Naive thymus-derived CD4-positive, alpha-beta T cell (primary cell): ENCODE measurements at regions not wholly inside any gene's neighbourhood (a gene's known extent, or its start where the extent isn't known, plus 50 kb on each side); places are given as distances from the start of the nearest gene placed in this dataset.
"Not testable (repeated sequence)": the region's sequence is repeated elsewhere in the genome, so short reads cannot be mapped to it uniquely, and the experiment has no call there.

Experiments used
- ATAC-seq: fragments of 150-1000 bp; cut with Tn5 transposase; 2 replicates; pipeline ENCODE4 v1.10.0; 2021; ENCODE audit warnings: mild to moderate bottlenecking, moderate library complexity
- CTCF ChIA-PET: fragments of 350-600 bp; sonication (Branson Sonifier 250); formaldehyde crosslinking; loops from one replicate; lab custom pipeline; 2021; ENCODE audit warnings: antibody characterized with exemption; lab: Charles Lee
- POLR2A ChIA-PET: fragments of 350-600 bp; sonication (Branson Sonifier 250); formaldehyde crosslinking; loops from one replicate; lab custom pipeline; 2021; ENCODE audit warnings: antibody characterized with exemption, inconsistent platforms; lab: Charles Lee
- DNase-seq, 9 donors: peaks; one replicate each; pipeline versions ENCODE4 v3.0.0 to v3.0.0-alpha.2; 2020 to 2022; ENCODE audit warnings: mixed read lengths in 1 of 9
- H3K27ac ChIP-seq: one replicate; pipeline ENCODE4 v1.7.0; 2013; ENCODE audit warnings: mild to moderate bottlenecking, low read depth, low read length, moderate library complexity
- H3K27me3 ChIP-seq, 2 donors: one replicate each; pipeline ENCODE4 v1.7.0; 2013; ENCODE audit warnings: low read length in 2 of 2, mild to moderate bottlenecking in 2 of 2, moderate library complexity in 2 of 2; ENCODE audit not compliant: control insufficient read depth in 2 of 2, insufficient read depth in 2 of 2
- H3K36me3 ChIP-seq, 3 experiments: 1 replicate in 2 of 3; 2 replicates in 1 of 3; pipeline ENCODE4 v1.7.0; 2013; ENCODE audit warnings: low read length in 3 of 3, mild to moderate bottlenecking in 3 of 3, moderate library complexity in 1 of 3; ENCODE audit not compliant: insufficient read depth in 3 of 3, control insufficient read depth in 2 of 3
- H3K4me1 ChIP-seq, 2 donors: one replicate each; pipeline ENCODE4 v1.7.0; 2013; ENCODE audit warnings: low read length in 2 of 2, mild to moderate bottlenecking in 2 of 2, moderate library complexity in 1 of 2; ENCODE audit not compliant: control insufficient read depth in 2 of 2, insufficient read depth in 2 of 2
- H3K4me3 ChIP-seq: 2 replicates; pipeline ENCODE4 v1.7.0; 2013; ENCODE audit warnings: mild to moderate bottlenecking, low read length
- H3K9me3 ChIP-seq, 3 experiments: 1 replicate in 2 of 3; 2 replicates in 1 of 3; pipeline ENCODE4 v1.7.0; 2013; ENCODE audit warnings: low read length in 3 of 3; ENCODE audit not compliant: control insufficient read depth in 2 of 3
- H3K27ac Mint-ChIP-seq, 9 donors: one replicate each; pipeline ENCODE4 v1.8.0; 2020 to 2022; ENCODE audit warnings: mixed read lengths in 9 of 9, mild to moderate bottlenecking in 8 of 9, moderate library complexity in 5 of 9, inconsistent platforms in 2 of 9
- H3K27me3 Mint-ChIP-seq, 5 donors: one replicate each; pipeline ENCODE4 v1.8.0; 2021 to 2022; ENCODE audit warnings: mixed read lengths in 5 of 5, mild to moderate bottlenecking in 1 of 5
- H3K36me3 Mint-ChIP-seq, 5 donors: one replicate each; pipeline ENCODE4 v1.8.0; 2020 to 2022; ENCODE audit warnings: mixed read lengths in 5 of 5, mild to moderate bottlenecking in 3 of 5, inconsistent platforms in 1 of 5
- H3K4me1 Mint-ChIP-seq, 7 donors: one replicate each; pipeline ENCODE4 v1.8.0; 2020 to 2022; ENCODE audit warnings: mixed read lengths in 7 of 7, mild to moderate bottlenecking in 3 of 7, inconsistent platforms in 1 of 7
- H3K4me3 Mint-ChIP-seq, 10 donors: one replicate each; pipeline ENCODE4 v1.8.0; 2020 to 2022; ENCODE audit warnings: mild to moderate bottlenecking in 10 of 10, mixed read lengths in 10 of 10, moderate library complexity in 6 of 10, inconsistent platforms in 2 of 10
- H3K9me3 Mint-ChIP-seq, 11 donors: one replicate each; pipeline ENCODE4 v1.8.0; 2020 to 2022; ENCODE audit warnings: mixed read lengths in 11 of 11, mild to moderate bottlenecking in 4 of 11, inconsistent platforms in 1 of 11, moderate library complexity in 1 of 11
- intact Hi-C, 2 donors: fragments of 100-400 bp; cut with micrococcal nuclease; formaldehyde crosslinking; loops; one replicate each; pipeline ENCODE4 v1.15.1; 2023

DNA sequence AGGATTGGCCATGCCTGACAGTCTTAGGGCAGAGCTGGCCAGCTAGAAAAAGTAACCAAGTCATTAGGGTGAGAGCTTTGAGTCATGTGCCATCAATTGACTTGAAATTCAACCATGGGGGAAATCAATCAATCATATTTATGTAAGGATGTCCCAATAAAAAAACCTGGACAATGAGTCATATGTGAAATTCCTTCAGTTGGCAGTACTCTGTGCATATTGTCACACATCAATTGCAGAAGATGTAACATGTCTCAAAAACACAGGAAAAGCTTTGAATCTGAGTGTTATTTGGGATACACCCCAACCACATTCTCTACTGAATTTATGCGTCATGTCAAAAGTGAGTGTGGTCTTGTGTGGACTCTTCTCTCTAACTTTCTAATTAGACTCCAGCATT lies 1004.1 kb upstream of the NRXN1 start:
- Mint-ChIP-seq H3K4me3 (no peak overlapping the region), H3K27ac (no peak overlapping the region), H3K4me1 (peaks cover 0 to 1% (median 0%) of the 10 kb centered on the region in 7 donors), H3K36me3 (no peaks in the 10 kb centered on the region), H3K27me3 (no peaks in the 10 kb centered on the region), H3K9me3 (peaks cover 0 to 11% (median 5%) of the 10 kb centered on the region in 11 donors)
- H3K4me1 ChIP-seq, result no peaks in the 10 kb centered on the region
- H3K27me3 ChIP-seq, result no peaks in the 10 kb centered on the region
- ChIA-PET POLR2A (no interaction called here), CTCF (no interaction called here)
- no peak for DNase-seq
- H3K4me3 ChIP-seq, result no peak overlapping the region
- no peaks in the 10 kb centered on the region for H3K36me3 ChIP-seq
- H3K9me3 ChIP-seq, result no peaks in the 10 kb centered on the region
- H3K27ac ChIP-seq, result no peak overlapping the region
- no peak for ATAC-seq
- intact Hi-C loops, result no loop called here

DNA sequence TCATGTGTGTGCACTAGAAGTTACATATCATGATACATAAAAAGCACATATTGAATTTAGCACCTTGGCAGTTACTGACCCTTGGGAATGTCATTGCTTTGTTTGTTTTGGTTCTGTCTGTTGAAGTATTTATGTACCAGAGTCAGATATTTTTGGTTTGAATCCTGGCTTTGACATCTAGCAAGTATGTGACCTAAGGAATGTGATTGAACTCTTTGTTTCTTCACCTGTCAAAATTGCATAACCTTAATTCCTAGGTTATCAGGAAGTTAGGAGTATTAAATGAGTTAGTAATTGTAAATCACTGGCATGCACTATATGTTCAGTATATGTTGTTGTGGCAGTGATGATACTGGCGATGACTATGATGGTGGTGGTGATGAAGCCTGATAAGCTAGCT lies 1003.5 kb upstream of the NRXN1 start:
- DNase-seq, result no peak

DNA sequence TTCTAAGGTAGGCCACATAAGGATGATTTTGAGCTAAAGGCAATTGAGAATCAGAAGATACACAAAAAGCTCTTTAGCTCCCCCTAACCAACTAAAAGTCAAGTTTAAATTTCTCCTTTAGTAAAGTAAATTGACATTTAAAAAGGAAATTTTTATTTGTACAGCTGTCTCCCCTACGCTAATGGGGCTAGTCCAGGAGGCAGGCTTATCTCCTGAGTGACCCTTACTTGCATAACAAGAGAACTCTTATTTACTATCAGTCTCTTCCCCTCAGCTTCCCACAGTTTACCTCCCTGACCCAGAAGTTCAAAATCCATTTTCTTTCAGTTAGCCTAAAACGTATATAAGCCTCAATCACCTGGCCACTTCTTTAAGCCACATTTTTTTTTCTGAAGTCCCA lies 1002.8 kb upstream of the NRXN1 start:
- H3K27ac Mint-ChIP-seq, result no peak overlapping the region
- H3K4me1 ChIP-seq, result no peaks in the 10 kb centered on the region
- H3K4me3 Mint-ChIP-seq, result no peak overlapping the region
- H3K36me3 Mint-ChIP-seq, result no peaks in the 10 kb centered on the region
- ChIA-PET CTCF (no interaction called here), POLR2A (no interaction called here)
- intact Hi-C loops, result no loop called here
- H3K9me3 Mint-ChIP-seq, result peaks cover 0 to 13% (median 7%) of the 10 kb centered on the region in 11 donors
- no peaks in the 10 kb centered on the region for H3K36me3 ChIP-seq
- H3K27me3 Mint-ChIP-seq, result no peaks in the 10 kb centered on the region
- ATAC-seq, result no peak
- peaks cover 0 to 1% (median 0%) of the 10 kb centered on the region in 7 donors for H3K4me1 Mint-ChIP-seq
- no peak for DNase-seq
- no peak overlapping the region for H3K4me3 ChIP-seq
- H3K27ac ChIP-seq, result no peak overlapping the region
- H3K9me3 ChIP-seq, result no peaks in the 10 kb centered on the region
- H3K27me3 ChIP-seq, result no peaks in the 10 kb centered on the region

More for the DNA sequence above, 1003.5 kb upstream of the NRXN1 start:
- ATAC-seq, result no peak
- no peak overlapping the region for H3K27ac Mint-ChIP-seq
- H3K27me3 Mint-ChIP-seq, result no peaks in the 10 kb centered on the region
- Histone ChIP-seq H3K4me1 (no peaks in the 10 kb centered on the region), H3K36me3 (no peaks in the 10 kb centered on the region), H3K9me3 (no peaks in the 10 kb centered on the region), H3K27ac (no peak overlapping the region), H3K4me3 (no peak overlapping the region), H3K27me3 (no peaks in the 10 kb centered on the region)
- no peaks in the 10 kb centered on the region for H3K36me3 Mint-ChIP-seq
- ChIA-PET POLR2A (no interaction called here), CTCF (no interaction called here)
- H3K4me1 Mint-ChIP-seq, result peaks cover 0 to 1% (median 0%) of the 10 kb centered on the region in 7 donors
- H3K9me3 Mint-ChIP-seq, result peaks cover 0 to 12% (median 5%) of the 10 kb centered on the region in 11 donors
- no peak overlapping the region for H3K4me3 Mint-ChIP-seq
- intact Hi-C loops, result no loop called here

DNA sequence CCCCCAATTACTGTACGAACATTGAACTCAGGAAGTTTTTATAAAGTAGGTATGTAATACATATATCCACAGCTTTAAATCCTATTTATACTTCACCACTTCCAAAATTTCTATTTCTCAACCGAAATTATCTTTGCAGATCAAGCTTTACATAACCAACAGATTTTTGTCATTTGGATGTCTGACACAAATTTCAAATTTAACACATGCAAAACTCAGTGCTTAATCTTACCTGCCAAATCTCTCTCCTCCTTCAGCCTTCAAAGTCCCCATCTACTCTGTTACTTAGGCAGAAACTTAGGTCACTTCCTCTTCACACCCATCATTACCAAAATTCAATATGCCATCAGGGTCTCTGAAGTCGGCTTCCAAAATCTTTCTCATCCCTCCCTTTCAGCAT lies 990.1 kb upstream of the NRXN1 start:
- ChIA-PET CTCF (no interaction called here), POLR2A (no interaction called here)
- H3K9me3 ChIP-seq, result no peaks in the 10 kb centered on the region
- intact Hi-C loops, result no loop called here
- no peak overlapping the region for H3K4me3 ChIP-seq
- Mint-ChIP-seq H3K4me1 (no peaks in the 10 kb centered on the region), H3K27ac (no peak overlapping the region), H3K4me3 (no peak overlapping the region), H3K9me3 (peaks cover 5 to 45% (median 22%) of the 10 kb centered on the region in 11 donors), H3K36me3 (peaks cover 0 to 10% (median 0%) of the 10 kb centered on the region in 5 donors), H3K27me3 (no peaks in the 10 kb centered on the region)
- H3K36me3 ChIP-seq, result no peaks in the 10 kb centered on the region
- ATAC-seq, result no peak
- no peaks in the 10 kb centered on the region for H3K4me1 ChIP-seq
- no peak for DNase-seq
- H3K27me3 ChIP-seq, result no peaks in the 10 kb centered on the region
- H3K27ac ChIP-seq, result no peak overlapping the region

DNA sequence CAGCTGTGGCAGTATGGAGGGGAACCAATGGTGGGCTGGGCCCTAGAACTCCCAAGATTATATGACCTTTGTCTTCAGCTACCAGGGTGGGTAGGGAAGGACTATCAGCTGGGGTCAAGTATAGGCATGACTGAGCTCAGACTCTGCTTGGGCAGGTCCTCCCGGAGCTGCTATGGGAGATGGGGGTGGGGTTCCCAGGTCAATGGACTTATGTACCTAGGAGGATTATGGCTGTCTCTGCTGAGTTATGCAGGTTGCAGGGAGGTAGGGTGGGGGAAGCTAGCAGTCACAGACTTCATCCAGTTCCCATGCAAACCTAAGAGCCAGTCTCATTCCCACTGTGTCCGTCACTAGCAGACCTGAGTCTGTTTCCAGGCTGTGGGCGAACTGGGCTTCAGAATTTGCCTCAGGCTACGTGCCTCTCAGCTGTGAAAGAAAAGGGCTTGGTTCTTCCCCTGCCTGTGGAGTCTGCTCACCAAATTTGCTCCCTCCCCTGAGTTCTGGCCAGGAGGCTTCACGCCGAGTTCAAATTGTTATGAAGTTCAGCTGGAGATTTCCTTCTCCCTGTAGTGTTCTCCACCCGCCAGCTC lies 985.8 kb upstream of the NRXN1 start:
- Histone ChIP-seq H3K4me3 (no peak overlapping the region), H3K27me3 (no peaks in the 10 kb centered on the region), H3K27ac (no peak overlapping the region), H3K4me1 (no peaks in the 10 kb centered on the region), H3K36me3 (no peaks in the 10 kb centered on the region), H3K9me3 (no peaks in the 10 kb centered on the region)
- Mint-ChIP-seq H3K4me3 (no peak overlapping the region), H3K9me3 (peaks cover 2 to 55% (median 17%) of the 10 kb centered on the region in 11 donors), H3K36me3 (peaks cover 0 to 5% (median 0%) of the 10 kb centered on the region in 5 donors), H3K27me3 (no peaks in the 10 kb centered on the region), H3K4me1 (no peaks in the 10 kb centered on the region), H3K27ac (no peak overlapping the region)
- ChIA-PET POLR2A (no interaction called here), CTCF (no interaction called here)
- ATAC-seq, result no peak
- DNase-seq, result no peak
- intact Hi-C loops, result no loop called here

DNA sequence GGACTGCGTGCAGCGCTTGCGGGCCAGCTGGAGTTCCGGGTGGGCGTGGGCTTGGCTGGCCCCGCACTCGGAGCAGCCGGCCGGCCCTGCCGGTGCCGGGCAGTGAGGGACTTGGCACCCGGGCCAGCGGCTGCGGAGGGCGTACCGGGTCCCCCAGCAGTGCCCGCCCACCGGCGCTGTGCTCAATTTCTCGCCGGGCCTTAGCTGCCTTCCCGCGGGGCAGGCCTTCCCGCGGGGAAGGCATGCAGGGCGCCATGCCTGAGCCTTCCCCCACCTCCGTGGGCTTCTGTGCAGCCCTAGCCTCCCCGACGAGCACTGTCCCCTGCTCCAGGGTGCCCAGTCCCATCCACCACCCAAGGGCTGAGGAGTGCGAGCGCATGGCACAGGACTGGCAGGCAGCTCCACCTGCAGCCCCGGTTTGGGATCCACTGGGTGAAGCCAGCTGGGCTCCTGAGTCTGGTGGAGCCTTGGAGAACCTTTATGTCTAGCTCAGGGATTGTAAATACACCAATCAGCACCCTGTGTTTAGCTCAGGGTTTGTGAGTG lies 975.0 kb upstream of the NRXN1 start:
- H3K4me1 Mint-ChIP-seq, H3K27ac ChIP-seq, H3K4me3 Mint-ChIP-seq, POLR2A ChIA-PET, H3K9me3 ChIP-seq, H3K36me3 ChIP-seq, H3K27ac Mint-ChIP-seq, H3K27me3 ChIP-seq, intact Hi-C loops, CTCF ChIA-PET, H3K4me3 ChIP-seq, H3K4me1 ChIP-seq, ATAC-seq, H3K27me3 Mint-ChIP-seq, H3K36me3 Mint-ChIP-seq, DNase-seq: not testable (repeated sequence)
- peaks cover 0 to 33% (median 6%) of the 10 kb centered on the region in 11 donors for H3K9me3 Mint-ChIP-seq

DNA sequence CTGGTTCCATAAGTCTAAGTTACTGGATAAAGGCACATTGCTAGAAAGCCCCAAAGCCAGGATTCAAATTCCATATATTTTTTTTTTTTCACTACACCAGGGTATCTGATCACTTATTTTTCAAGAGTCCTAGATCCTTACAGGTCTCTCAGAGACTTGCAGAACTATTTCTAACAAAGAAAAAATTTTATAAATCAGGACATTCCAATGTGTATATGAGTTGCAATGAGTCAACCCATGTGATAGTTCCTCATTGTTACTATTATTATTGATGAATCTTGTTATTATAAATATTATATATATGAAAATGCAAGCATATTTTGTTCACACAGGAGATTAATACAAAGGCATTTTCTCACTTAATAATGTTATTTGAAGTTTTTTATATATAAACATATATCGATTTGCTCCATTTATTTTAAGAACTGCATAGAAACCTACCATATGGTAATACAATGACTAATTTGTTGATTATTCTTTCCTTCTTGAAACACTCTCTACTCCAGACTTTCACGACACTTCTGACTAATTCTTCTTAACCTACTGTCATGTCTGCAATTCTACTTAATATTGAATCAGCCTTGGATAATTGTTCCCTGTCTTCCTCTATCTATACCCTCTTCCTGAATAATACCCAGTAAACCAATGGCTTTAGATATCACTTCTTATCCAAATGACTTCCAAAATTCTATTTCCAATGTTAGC lies 968.4 kb upstream of the NRXN1 start:
- Mint-ChIP-seq H3K27ac (no peak overlapping the region), H3K4me1 (no peaks in the 10 kb centered on the region), H3K27me3 (no peaks in the 10 kb centered on the region), H3K9me3 (peaks cover 0 to 29% (median 13%) of the 10 kb centered on the region in 11 donors), H3K4me3 (no peak overlapping the region), H3K36me3 (no peaks in the 10 kb centered on the region)
- H3K4me1 ChIP-seq, result no peaks in the 10 kb centered on the region
- intact Hi-C loops, result no loop called here
- H3K4me3 ChIP-seq, result no peak overlapping the region
- no peak for ATAC-seq
- DNase-seq, result no peak
- POLR2A ChIA-PET, result no interaction called here
- H3K36me3 ChIP-seq, result no peaks in the 10 kb centered on the region
- no peaks in the 10 kb centered on the region for H3K27me3 ChIP-seq
- no peaks in the 10 kb centered on the region for H3K9me3 ChIP-seq
- CTCF ChIA-PET, result no interaction called here
- H3K27ac ChIP-seq, result no peak overlapping the region
